ENCODE measurements at regions not wholly inside any gene's neighbourhood (a gene's known extent, or its start where the extent isn't known, plus 50 kb on each side); places are given as distances from the start of the nearest gene placed in this dataset.

DNA sequence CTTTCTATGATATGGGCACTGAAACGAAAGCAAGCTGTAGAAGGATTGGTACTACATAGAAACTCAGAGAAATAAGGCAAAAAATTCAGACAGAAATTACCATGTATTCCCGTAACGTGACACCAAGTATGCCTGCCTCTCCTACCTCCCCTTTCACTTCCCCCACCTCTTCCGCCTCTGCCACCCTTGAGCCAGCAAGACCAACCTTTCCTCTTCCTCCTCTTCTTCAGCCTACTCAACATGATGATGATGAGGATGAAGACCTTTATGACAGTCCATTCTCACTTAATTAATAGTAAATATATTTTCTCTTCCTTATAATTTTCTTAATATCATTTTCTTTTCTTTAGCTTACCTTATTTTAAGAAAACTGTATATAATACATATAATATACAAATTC lies 188.1 kb upstream of the VGLL2 start:
- no peak for DNase-seq (ENCODE audit: low spot score)

DNA sequence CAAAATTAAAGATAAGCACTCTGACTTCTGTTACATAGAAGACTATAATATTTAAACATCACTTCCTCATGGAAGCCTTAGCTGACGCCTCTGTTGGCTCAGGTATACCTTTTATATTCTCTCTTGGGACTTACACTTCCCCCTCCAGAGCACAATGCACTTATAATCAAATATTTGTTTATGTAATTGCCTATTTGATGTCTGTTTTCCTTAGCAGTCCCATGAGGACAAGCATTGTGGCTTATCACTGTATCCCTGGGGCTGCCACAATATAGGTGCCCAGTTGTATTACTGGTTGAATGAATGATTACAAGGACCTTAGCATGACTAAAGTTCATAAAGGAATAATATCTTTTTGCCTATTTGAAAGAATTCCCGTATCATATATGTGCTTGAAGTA lies 186.7 kb upstream of the VGLL2 start:
- DNase-seq (ENCODE audit: low spot score), result no peak

DNA sequence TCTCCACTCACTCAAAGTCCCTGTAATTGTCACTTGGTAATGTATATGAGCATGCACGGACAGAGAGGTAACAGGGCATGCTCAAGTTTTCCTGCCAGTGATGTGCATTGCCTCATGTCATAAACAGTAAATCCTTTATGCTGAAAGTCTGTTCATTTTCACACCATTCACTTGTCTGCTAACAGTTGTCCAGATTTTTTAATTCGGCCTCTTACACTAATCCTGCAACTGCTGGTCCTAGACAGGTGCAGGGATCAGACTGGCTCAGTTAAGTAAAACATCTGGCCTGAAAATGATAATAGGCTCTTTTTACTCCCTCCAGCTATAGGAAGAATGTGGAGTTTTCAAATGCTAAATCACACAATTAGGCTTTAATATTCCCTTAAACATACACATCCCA lies 185.4 kb upstream of the VGLL2 start:
- DNase-seq (ENCODE audit: low spot score), result no peak

DNA sequence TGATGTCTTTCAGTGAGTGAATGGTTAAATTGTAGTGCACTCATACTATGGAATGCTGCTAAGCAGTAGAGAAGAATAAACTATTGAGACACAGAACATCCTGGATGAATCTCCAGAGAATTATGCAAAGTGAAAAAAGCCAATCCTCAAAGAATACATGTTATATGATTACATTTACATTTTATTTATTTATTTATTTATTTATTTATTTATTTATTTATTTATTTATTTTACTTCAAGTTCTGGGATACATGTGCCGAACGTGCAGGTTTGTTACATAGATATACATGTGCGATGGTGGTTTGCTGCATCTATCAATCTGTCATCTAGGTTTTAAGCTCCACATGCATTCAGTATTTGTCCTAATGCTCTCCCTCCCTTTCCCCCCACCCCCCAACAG lies 175.8 kb upstream of the VGLL2 start:
- no peak for DNase-seq (ENCODE audit: low spot score)

DNA sequence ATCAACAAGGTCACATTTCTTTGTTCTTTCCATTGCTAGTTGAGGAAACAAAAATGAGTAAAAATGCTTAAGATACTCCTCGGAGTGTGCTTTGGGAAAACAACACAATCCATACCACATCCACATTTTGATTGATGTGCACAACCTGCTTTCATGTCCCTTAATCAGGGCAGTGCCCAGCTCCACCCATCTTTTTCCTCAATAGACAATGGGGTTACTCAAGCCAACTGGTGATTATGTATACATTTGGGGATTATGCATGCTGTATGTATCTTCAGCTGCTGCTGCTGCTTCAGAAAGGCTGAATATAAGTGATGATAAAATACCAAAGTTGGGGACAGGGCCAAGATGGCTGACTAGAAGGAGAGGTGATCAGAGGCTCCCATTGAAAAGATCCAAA lies 155.2 kb upstream of the VGLL2 start:
- no peak for DNase-seq (ENCODE audit: low spot score)

DNA sequence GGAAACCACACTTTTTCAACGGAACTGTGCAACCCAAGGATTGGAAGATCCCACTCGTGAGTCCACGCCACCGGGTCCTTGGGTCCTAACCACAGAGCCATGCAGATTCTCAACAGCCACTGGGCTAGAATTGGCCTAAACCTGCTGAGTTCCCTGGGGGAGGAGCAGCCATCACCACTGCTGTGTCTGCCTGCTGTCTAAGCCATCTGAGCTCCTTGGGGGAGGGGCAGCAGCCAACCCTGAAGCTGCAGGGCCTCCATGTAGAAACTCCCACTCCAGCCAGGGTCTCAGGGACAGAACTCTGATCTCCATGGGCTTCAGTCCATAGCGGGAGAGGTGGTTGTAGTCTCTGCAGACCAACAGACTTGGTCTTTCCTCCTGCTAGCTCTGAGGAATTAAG lies 154.6 kb upstream of the VGLL2 start:
- no peak for DNase-seq (ENCODE audit: low spot score)

DNA sequence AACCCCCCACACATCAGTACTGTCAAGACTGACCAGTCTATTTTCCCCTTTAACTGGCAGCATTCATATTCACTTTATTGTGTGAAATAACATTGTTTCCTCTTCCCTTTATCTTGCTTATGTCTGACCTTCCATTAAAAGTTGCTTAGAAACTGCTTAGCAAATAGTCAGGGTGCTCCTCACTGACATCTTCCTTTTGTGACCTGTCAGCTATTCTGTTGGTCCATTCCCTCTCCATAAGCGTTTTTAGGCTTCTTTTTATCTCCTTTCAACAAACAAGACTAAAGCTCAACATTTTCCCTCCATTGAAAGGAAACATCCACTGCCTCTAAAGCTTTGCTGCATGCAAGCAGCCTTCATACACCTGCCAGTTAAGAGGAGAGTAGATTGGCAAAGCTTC lies 147.7 kb upstream of the VGLL2 start:
- no peak for DNase-seq (ENCODE audit: low spot score)

DNA sequence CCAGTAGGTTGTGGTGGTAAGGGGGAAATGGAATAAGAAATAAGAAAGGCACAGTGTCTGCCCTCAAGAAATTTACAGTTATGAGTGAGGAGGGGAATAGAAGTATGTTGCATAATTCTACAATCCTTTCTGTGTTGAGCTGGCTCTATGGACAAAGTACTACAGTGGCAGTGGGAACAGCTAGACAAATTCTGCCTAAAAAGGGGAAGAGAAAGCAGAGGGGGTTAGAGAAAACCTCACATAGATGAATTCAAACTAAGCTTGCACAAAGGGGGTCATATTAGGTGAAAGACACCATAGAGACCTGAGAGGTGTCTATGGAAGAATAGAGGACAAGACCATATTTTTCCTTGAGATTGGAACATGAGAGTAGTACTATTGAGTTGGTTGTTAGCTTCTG lies 146.9 kb upstream of the VGLL2 start:
- DNase-seq (ENCODE audit: low spot score), result no peak

DNA sequence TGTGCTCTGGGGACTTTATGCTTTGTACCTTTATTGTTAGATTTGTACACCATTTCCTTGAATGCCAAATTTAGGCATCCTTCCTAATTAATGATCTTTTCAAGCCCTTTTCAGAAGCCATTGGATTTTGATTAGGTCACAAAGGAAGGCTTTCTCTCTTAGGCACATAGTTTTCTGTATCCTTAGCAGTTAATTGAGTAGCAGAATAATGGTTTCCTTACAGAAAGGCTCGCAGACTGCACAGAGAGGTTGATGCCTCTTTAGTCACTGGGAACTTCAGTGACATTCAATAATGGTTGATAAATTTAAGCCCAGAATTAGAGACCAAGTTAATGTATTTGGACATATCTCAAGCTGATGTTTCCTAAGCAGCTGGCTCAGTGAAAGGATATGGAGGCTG lies 139.1 kb upstream of the VGLL2 start:
- no peak for DNase-seq (ENCODE audit: low spot score)

DNA sequence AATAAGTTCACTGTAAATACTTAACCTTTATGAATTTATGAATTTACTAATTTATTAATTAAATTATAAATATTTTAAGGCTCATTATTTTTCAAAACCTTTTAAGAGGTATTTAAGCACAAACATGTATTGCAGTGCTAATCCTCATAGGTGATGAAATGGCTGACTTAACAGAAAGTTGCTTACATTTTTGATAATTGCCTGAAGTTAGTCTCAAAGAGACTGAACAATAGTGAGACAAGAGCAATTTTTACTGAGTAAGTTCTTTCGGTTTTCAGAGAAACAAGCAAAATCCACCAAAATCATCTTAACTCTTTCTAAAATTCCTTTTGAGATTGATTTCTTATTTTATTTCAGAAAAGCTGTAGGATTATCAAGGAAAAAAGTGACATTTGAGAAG lies 137.3 kb upstream of the VGLL2 start:
- DNase-seq (ENCODE audit: low spot score), result no peak

DNA sequence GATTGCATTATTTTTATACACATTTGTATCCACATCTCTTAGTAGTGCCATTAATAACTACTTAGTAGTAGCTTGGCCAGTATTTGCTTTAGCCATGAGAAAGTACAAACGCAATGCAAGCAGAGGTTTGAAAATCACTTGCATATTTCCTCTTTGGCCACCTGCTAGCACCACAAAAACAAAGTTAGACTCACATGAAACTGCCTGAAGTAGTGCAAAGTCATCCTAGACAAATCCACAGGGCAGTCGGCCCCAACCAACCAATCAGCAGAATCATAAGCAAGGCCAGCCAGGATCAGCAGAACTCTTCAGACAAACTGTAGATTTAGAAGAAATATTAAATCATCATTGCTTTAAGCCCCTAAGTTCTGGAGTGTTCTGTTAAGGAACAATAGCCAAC lies 135.2 kb upstream of the VGLL2 start:
- DNase-seq (ENCODE audit: low spot score), result no peak

DNA sequence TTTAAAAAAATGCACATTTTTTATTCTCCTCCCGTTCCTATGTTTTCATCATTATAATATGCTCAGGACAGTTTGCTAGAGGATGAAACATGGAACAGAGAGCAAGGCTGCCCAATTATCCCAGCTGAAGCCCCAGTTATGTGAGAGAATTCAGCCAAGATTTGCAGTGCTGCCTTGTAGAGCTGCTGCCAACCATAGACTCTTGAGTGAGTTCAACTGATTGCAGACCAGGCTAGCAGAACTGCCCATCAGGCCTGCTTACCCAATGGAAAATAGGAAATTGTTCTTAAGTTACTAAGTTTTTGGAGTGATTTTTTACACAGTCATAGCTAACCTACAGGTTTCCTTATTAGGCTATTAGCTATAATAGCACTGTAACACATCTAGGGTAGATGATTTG lies 128.7 kb upstream of the VGLL2 start:
- no peak for DNase-seq (ENCODE audit: low spot score)

DNA sequence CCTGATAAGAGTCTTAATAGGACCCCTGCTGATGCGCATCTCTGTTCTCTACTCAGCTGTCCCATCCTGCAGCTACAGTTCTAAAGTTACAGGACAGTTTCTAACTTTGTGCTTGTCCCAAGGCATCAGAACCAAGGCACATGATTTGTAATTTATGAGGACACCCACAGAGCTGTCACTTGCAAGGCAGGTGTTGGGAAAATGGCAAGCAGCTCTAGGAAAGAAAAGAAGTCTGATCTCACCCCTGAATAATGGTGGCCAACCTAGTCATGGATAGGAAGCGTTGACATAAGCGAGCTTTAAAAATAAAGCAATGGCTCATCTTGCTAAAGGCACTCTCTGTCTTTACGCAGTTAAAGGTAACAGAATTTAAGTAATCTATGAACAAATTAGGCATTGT lies 127.6 kb upstream of the VGLL2 start:
- no peak for DNase-seq (ENCODE audit: low spot score)

DNA sequence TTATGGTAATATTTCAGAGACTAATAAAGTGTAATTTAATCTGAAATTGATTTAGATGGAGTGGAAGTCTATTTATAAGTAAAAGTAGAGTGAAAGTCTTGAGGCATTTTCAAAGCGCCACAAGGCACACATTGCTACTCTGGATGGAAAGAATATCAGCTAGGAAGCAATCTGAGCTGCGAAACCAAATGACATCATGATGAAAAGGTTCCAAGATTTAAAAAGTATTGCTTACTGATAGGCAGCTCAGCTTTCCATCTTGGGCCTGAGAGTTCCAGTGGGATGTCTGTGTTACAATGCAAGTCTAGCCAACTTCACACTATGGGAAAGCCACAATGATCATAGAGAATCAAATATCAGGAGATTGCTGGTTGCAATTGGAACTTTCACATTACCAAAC lies 126.9 kb upstream of the VGLL2 start:
- no peak for DNase-seq (ENCODE audit: low spot score)

DNA sequence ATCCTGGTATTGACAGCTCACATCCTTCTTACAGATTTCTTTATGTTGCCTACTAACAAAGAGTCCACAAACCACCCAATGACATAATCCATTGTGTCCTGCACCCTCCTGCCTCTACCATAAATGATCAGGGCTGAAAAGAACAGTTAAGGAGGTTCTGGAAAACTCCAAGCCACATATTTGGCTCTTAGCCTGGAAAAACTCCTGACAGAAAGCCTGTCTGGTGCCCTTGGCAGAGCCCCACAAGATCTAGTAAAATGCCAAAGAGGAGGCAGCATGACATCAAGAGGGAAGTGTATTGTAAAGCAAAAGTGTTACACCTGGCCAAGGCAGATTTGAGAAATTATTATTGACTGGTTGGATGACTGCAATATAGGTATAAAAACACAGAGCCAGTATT lies 126.4 kb upstream of the VGLL2 start:
- no peak for DNase-seq (ENCODE audit: low spot score)

DNA sequence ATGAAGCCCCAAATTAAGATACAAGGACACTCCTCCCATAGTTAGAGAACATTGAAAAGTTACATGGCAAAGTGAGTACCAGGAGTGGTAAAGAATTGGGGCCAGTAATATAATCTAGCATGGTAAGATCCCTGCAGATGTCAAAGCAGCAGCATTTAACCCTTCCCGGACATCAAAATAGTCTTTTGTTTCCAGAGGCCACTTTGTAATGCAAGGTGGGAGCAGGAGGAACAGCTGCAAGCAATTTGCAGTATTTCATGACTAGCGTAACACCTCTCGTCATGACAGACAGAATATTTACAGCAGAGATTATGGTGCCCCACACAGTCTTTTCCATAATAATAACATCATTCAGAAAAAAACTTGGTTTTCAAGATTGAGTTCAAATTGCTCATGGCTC lies 123.2 kb upstream of the VGLL2 start:
- DNase-seq (ENCODE audit: low spot score), result no peak

DNA sequence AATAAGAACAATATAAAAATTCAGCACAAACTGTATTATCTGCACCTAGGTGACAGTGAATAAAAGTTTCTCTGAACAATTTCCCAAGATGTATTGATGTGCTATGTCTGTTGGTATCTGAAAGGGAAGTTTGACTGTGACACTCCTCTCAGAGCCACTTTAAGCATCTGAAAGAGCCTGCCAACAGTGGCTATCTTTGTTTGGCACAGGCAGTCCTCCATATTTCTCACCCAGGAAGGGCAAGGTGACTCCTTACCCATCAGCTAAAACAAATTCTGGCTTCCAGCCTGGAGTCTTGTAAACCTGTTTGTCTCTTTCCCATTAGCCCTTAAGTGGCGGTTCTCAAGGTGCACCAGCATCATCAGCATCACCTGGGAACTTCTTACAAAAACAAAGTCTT lies 122.4 kb upstream of the VGLL2 start:
- DNase-seq (ENCODE audit: low spot score), result no peak

DNA sequence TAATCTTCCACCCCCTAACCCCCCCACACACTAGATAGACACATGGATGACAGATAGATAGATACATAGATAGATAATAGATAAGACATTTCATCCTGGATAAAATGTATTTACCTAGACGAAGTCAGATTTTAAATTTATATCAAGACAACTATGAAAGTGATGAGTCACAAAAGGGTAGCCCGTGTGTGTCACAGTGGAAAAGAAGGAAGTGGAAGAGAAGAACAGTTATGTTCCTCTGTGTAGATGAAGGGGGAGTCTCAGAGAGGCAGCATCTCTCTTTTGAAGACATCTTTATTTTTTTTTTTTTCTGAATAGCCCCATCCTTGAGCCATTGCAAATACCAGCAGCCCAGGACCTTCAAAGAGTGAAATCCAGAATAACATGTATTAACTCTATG lies 121.7 kb upstream of the VGLL2 start:
- no peak for DNase-seq (ENCODE audit: low spot score)

DNA sequence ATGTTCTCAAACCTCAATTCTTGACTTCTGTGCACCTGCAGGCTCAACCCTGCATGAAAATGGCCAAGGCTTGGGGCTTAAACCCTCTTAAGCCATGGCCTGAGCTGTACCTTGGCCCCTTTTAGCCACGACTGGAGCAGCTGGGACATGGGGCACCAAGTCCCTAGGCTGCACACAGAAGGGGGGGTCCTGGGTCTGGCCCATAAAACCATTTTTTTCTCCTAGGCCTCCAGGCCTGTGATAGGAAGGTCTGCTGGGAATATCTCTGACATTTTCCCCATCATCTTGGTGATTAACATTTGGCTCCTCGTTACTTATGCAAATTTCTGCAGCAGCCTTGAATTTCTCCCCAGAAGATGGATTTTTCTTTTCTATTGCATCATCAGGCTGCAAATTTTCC lies 119.4 kb upstream of the VGLL2 start:
- DNase-seq (ENCODE audit: low spot score), result no peak

DNA sequence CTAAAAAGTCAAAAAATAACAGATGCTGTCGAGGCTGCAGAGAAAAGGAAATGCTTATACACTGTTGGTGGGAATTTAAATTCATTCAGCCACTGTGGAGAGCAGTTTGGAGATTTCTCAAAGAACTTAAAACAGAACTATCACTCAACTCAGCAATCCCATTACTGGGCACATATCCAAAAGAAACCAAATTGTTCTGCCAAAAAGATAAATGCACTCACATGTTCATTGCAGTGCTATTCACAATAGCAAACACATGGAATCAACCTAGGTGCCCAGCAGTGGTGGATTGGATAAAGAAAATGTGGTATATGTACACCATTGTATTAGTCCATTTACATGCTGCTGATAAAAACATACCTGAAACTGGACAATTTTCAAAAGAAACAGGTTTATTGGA lies 116.0 kb upstream of the VGLL2 start:
- no peak for DNase-seq (ENCODE audit: low spot score)

DNA sequence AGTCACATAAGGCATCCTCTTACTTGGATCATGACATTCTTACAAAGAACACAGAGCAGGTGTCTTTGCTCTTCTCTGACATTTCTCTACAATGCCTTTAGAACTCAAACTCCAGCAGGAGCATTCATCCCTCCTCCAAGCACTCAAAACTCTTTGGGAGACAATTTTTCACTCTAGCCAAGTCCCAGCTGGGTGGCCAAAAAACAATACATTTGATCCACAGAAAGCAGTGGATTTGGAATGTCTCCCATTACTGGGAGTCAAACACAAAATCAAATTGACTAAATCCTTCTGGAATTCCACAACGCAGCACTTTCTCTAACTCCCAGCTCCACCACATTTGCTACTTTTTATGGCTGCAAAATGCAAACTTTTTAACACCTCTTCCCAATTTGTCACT lies 108.6 kb upstream of the VGLL2 start:
- DNase-seq (ENCODE audit: low spot score), result no peak

DNA sequence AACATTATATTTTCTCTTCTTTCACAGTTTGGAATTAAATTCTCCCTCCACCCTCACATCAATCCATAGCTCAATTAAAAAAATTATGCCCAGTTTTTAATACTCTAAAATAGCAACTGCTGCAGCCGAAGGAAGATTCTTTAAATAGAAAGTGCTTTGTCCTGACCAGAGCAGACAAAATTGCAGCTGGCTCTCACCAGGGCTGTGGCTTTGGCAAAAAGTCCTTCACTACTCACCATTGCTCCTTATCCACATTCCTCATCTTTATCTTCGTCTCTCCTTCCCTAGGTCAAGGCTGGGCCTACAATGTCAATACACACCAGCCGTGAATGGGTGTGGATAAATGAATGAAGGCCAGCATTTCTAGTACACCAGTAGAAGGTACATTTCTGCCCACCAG lies 107.9 kb upstream of the VGLL2 start:
- no peak for DNase-seq (ENCODE audit: low spot score)

DNA sequence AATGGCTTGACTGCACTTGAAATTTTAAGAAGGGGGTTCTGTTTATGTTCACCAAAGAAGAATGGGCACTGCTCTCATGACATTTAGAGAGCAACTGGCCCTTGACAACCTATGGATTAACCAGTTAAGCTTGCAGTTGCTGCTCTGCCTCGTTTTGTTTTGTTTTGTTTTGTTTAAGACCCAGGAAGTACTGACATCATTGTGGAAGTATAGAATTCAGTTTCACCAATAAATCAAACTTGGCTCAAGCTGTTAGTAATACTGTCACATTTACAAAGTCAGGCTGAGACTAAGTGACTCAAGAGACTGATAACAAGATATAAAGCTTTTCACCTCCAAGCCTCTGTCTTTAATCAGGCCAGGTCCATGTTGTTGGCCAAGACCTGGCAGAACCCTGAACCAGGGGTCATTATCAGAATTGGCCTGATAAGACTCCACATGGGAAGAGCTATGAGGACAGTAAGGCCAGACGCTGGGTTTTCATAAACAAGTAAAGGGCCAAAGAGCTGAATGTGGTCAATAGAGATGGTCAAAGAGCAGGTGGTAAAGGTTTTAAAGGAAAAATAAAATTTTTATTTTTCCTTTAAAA lies 99.4 kb upstream of the VGLL2 start:
- peak; percentile 41 for DNase-seq (ENCODE audit: low spot score)

DNA sequence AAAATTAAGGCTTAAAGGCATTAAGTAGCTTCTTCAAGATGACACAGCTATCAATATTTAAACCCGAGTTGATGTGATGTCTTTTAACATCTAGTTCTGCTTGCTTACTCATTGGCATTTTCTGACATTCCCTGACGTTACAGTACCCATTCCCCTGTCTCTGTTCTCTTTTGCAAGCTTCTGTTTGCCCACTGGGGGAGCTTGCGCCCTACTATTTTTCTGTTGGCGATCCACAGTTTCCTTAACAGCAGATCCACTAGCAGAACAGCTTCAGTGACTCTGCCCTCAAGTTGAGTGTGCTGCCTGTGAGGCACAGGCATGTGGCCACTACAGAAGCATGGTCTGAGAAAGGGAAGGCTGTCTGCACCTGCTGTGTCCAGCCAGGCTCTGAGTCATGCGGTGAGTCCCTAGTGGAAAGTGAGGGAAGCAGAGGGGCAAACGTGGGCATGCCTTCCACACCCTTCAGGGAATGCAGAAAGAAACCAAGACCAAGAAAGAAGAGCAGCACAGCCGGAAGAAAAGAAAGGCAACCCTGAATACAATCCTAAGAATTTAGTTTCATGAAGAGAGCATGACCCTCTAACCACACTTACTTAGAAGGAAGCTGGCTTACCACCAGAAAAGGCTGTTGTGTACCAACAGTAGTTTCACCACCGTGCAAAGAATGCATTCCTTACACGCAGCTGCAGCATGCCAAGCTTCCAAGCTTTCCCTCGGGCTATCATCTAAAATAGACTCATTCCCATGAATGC lies 97.7 kb upstream of the VGLL2 start:
- peak; percentile 97 for DNase-seq (ENCODE audit: low spot score)

Data from kidney tubule cell (primary cell).